GM21619 (cell line): ENCODE measurements at regions not wholly inside any gene's neighbourhood (a gene's known extent, or its start where the extent isn't known, plus 50 kb on each side); places are given as distances from the start of the nearest gene placed in this dataset.
"Not testable (repeated sequence)": the region's sequence is repeated elsewhere in the genome, so short reads cannot be mapped to it uniquely, and the experiment has no call there.

ENCODE experiments used
- ATAC-seq: cut with Tn5 transposase; IDR thresholded peaks from one replicate; pipeline ENCODE4 v1.9.1; 2021; ENCODE audit not compliant: unreplicated experiment

DNA sequence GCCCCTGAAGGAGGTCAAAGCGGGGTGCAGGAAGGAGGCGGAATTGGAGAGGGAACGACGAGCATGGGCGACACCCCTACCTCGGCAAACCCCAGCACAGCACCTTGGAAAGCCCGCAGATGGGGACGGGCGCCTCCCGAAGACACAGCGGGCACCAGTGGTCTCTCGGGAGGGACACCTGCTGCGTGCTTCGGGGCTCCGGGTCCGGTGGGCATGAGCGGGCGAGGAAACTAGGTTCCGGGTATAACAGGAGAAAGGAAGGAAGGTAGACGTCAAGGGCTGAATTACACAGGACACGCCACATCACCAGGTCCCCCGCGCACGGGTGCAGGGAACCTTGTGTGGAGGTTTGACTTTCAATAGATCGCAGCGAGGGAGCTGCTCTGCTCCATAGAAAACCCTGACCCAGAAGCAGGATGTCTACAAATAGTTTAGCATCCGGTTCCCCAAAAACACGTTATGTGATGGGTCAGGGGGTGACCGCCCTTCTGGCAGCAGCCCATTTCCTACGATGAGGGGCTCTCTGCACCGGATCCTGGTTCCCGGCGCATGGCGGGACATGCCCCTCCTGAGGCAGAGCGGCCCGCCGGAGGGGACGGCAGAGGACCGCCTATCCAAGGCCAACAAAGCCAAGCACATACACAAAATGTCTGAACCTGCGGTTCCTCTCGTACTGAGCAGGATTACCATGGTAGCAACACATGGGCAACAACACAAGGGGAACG is 196.9 kb downstream of the ALG10 start:
- ATAC-seq, result peak; percentile 17

DNA sequence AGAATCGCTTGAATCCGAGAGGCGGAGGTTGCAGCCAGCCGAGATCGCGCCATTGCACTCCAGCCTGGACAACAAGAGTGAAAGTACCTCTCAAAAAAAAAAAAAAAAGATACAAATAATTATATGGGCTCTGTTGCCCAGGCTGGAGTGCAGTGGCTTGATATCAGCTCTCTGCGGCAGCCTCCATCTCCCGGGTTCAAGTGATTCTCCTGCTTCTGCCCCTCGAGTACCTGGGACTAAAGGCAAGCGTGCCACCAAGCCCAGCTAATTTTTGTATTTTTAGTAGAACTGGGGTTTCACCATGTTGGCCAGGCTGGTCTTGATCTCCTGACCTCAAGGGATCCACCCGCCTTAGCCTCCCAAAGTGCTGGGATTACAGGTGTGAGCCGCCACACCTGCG is 197.8 kb downstream of the ALG10 start:
- not testable (repeated sequence) for ATAC-seq

DNA sequence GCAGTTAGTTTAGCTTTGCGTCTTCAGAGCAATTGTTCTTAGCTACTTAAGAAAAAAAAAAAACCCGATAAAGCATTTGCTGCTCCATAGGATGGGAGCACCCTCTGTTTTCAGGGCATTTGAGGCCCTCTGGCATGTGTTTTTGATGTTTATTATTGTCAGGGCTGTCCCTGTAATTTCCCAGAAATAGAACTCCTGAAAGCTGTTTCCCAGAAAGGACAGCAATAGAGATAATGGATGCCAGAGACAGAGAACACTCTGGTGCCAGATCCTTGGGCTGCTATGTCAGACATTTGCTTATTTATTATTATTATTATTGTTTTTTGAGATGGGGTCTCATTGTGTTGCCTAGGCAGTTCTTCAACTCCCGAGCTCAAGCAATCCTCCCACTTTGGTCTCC is 201.3 kb downstream of the ALG10 start:
- no peak for ATAC-seq

DNA sequence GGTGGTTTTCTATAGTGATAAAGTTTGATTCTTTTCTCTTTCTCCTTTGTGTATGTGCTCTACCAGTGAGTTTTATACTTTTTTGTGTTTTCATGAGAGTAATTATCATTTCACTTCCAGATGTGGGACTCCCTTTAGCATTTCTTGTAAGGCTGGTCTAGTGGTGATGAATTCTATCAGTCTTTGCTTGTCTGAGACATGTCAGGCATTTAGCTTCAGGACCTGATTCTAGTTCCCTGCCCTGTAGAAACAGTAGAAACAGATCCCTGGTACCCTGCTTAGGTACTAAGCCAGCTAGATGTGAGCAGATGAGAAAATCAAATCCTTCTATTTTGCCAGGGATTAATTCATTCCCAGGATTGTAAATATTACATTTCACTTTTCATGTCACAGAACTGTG is 203.7 kb downstream of the ALG10 start:
- ATAC-seq, result not testable (repeated sequence)

DNA sequence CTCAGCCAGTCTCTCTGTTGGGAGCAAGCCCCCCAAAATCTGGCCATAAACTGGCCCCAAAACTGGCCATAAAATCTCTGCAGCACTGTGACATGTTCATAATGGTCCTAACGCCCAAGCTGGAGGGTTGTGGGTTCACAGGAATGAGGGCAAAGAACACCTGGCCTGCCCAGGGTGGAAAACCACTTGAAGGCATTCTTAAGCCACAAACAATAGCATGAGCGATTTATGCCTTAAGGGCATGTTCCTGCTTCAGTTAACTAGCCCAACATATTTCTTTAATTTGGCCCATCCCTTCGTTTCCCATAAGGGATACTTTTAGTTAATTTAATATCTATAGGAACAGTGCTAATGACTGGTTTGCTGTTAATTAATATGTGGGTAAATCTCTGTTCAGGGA is 205.8 kb downstream of the ALG10 start:
- not testable (repeated sequence) for ATAC-seq

DNA sequence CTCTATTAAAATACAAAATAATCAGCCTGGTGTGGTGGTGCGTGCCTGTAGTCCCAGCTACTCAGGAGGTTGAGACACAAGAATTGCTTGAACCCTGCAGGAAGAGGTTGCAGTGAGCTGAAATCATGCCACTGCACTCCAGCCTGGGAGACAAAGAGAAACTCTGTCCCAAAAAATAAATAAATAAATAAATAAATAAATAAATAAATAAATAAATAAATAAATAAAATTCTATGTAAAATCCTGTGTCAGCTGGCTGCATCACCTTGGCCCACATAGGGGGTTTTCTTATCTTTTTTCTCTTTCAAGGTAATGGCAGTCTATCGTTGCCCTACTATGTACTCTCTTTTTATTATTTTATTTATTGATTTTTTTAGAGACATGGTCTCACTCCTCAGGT is 206.7 kb downstream of the ALG10 start:
- not testable (repeated sequence) for ATAC-seq

DNA sequence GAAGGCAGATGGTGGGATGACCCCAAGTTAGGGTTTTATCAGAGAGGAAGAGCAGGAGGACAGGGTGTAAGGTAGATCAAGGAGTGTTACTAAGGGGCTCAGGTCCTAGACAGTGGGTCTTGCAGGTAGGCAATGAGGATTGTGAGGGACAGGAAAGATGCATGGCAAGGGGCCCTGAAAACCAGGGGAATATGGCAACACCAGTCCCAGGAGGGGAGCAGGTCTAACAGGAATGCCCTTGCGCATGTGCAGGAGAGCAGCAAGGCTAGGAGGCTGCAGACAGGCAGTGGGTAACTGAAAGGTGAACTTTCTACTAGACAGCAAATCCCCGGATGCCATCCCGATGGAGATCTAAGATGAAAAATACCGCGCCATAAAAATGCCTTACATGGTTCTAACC is 211.3 kb downstream of the ALG10 start:
- no peak for ATAC-seq

DNA sequence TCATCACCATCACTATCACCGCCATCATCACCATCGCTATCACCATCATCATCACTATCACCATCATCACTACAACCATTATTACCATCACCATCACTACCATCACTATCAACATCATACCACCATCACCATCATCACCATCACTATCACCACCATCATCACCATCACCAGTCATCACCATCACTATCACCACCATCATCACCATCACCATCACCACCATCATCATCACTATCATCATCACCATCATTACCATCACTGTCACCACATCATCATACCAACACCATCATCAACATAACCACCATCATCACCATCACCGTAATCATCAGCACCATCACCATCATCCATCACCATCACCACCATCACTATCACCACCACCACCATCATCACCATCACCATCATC is 213.8 kb downstream of the ALG10 start:
- no peak for ATAC-seq

DNA sequence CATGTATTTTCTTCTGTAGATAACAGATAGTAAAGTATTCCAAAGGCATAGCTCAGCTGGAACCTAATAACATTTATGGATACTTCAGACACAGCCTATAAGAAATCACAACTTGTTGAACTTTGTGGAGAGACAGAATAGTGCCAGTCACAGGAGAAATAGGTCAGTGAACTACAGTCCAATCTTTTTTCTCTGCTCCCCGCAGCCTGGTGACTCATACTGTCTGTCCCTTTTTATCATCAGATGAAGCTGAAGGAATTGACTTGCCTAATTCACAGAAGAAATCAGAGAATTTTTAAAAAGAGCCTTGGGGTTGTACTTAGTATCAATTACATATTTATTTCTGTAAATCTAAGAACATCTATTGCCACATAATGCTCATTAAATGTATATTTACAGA is 222.3 kb downstream of the ALG10 start:
- ATAC-seq, result no peak

DNA sequence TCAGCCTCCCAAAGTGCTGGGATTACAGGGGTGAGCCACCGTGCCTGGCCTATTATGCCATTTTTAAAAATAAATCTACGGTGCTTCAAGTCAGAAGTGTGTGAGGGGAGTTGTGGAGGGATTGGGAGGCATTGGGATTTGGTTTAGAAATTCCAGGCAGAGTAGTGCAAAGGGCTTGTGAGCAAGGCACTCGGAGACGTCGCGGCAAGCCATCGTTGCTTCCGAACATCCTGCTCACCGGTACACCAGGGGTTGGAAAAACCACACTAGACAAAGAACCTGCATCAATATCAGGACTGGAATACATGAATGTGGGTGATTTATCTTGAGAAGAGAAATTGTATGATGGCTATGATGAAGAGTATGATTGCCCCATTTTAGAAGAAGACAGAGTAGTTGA is 227.0 kb downstream of the ALG10 start:
- ATAC-seq, result no peak

DNA sequence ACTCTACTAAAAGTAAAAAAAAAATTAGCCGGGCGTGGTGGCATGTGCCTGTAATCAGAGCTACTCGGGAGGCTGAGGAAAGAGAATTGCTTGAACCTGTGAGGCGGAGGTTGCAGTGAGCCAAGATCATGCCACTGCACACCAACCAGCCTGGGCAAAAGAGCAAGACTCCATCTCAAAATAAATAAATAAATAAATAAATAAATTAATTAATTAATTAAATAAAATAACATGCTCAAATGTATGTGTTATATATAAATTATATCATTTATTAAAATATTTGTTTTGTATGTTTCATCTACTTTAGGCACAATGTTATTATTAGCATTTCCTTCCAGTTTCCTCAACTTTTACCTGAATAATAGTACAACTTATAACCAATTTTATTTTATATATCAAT is 229.6 kb downstream of the ALG10 start:
- not testable (repeated sequence) for ATAC-seq

DNA sequence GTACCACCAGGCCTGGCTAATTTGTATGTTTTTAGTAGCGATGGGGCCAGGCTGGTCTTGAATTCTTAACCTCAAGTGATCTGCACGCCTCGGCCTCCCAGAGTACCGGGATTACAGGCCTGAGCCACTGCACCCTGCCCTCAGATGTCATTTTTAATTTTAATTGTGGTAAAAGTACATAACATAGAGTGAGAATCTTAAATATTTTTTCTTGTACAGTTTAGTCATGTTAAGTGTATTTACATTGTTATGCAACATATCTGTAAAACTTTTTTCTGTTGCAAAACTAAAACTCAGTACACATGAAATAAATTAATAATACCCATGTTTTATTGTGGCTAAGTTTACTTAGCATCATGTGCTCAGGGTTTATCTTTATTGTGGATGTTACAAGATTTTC is 231.4 kb downstream of the ALG10 start:
- no peak for ATAC-seq

DNA sequence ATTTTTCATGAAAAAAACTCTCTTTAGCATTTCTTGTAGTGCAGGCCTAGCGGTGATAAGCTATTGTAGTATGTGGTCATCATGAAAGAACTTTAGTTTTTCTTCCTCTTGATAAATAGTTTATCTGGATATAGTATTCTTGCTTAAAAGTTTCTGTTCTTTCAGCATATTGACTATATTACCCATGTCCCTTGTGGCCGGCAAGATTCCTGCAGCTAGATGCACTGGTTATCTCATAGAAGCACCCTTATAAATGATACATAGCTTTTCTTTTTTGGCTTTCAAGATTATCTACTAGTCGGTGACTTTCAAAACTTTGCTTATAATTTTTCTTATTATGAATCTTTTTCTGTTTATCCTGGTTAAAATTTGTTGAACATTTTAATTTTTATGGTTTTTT is 234.8 kb downstream of the ALG10 start:
- ATAC-seq, result no peak

DNA sequence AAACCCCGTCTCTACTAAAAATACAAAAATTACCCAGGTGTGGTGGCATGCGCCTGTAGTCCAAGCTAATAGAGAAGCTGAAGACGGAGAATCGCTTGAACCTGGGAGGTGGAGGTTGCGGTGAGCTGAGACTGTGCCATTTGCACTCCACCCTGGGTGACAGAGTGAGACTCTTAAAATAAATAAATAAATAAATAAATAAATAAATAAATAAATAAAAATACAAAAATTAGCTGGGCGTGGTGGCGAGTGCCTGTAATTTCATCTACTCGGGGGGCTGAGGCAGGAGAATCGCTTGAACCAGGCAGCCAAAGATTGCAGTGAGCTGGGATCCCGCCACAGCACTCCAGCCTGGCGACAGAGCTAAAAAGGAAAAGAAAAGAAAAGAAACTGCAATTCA is 239.8 kb downstream of the ALG10 start:
- not testable (repeated sequence) for ATAC-seq

DNA sequence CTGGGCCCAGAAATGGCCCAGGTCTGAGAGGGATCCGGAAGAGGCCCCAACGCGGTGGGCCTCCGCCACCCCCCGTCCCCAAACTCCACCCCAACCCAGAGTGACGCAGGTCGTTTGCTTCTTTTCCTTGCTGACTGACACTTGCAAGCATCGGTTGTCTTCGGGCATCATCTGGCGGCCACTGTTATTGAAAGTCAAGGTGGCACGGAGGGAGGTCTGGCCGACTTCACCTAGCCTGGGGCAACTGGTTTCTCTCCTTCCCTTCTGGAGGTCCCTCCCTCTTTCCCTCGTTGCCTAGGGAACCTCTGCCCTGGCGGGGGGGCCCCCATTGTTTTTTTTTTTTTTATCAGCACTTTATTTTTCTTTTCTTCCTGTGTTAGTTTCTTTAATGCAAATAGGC is 241.8 kb downstream of the ALG10 start:
- ATAC-seq, result no peak

DNA sequence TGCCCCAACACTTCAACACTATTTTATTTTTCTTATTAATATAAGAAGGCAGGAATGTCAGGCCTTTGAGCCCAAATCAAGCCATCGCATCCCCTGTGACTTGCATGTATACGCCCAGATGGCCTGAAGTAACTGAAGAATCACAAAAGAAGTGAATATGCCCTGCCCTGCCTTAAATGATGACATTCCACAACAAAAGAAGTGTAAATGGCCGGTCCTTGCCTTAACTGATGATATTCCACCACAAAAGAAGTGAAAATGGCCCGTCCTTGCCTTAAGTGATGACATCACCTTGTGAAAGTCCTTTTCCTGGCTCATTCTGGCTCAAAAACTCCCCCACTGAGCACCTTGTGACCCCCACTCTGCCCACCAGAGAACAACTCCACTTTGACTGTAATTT is 251.4 kb downstream of the ALG10 start:
- ATAC-seq, result not testable (repeated sequence)

DNA sequence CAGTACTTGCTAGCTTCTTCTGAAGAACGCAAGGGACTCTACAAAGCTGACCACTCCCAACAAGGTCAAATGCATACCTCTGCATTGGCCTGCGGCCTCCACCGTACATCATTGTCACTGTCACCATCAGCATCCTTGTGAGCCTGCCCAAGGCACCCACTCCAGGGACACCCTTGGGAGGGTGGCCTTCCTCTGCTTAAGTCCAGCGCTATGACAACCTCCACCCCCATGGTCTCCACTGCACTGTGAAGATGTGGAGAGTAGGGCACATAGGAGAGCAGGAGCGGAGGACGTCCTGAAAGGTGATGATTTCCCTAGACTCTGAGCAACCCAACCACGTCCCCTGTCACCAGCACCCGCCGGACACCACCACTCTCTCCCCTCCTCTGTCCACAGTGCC is 252.8 kb downstream of the ALG10 start:
- no peak for ATAC-seq

DNA sequence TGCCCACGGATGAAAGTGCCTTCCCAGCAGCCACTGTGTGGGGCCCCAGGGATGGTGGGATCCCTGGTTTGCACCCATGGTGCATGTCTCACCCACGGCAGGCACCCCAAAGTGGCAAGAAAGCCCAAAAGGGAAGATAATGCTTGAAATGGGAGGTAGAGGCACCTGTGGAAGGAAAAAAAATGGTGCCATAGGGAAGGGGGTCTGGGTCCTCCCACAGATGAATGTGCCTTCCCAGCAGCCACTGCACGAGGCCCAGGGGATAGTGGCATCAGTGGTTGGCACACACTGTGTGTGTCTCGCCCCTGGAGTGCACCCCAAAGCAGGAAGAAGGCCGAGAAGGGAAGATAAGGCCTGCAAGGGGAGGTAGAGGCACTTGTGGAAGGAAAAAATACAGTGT is 264.2 kb downstream of the ALG10 start:
- ATAC-seq, result no peak

DNA sequence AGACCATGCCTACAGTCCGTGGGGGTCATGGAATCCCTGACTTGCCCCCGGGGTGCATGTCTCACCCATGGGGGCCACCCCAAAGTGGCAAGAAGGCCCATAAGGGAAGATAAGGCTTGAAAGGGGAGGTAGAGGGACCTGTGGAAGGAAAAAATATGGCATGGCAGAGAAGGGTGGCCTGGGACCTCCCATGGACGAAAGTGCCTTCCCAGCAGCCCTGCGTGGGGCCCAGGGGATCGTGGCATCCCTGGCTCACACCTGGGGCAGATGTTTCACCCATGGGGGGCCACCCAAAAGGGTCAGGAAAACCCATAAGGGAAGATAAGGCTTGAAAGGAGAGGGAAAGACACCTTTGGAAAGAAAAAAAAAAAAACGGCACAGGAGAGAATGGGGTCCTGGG is 264.6 kb downstream of the ALG10 start:
- no peak for ATAC-seq

DNA sequence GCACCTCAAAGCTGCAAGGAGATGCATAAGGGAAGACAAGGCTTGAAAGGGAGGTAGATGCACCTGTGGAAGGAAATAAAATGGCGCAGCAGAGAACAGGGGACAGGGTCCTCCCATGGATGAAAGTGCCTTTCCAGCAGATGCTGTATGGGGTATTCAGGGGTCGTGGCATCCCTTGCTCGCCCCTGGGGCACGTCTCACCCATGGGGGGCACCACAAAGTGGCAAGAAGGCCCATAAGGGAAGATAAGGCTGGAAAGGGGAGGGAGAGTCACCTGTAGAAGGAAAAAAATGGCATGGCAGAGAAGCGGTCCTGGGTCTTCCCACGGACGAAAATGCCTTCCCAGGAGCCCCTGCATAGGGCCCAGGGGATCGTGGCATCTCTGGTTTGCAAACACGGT is 265.1 kb downstream of the ALG10 start:
- ATAC-seq, result no peak

DNA sequence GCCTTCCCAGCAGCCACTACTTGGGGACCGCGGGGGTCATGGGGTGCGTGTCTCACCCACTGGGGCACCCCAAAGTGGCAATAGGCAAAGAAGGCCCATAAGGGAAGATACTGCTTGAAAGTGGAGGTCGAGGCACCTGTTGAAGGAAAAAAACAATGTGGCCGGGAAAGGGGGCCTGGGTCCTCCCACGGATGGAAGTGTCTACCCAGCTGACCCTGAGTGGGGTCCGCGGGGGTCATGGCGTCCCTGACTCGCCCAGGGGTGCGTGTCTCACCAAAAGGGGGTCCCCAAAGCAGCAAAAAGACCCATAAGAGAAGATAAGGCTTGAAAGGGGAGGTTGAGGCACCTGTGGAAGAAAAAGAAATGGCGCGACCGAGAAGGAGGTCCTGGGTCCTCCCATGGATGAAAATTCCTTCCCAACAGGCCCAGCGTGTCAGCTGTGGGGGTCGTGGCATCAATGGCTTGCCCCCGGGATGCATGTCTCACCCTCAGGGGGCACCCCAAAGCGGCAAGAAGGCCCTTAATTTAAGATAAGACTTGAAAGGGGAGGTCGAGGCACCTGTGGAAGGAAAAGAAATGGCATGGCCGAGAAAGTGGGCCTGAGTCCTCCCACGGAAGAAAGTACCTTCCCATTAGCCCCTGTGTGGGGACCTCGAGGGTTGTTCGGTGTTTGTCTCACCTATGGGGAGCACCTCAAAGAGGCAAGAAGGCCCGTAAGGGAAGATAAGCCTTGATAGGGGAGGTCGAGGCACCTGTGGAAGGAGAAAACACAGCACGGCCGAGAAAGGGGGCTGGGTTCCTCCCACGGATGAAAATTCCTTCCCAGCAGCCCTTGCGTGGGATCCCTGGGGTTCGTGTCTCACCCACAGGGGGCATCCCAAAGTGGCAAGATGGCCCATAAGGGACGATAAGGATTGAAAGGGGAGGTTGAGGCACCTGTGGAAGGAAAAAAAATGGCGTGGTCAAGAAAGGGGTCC is 266.0 kb downstream of the ALG10 start:
- ATAC-seq, result no peak

DNA sequence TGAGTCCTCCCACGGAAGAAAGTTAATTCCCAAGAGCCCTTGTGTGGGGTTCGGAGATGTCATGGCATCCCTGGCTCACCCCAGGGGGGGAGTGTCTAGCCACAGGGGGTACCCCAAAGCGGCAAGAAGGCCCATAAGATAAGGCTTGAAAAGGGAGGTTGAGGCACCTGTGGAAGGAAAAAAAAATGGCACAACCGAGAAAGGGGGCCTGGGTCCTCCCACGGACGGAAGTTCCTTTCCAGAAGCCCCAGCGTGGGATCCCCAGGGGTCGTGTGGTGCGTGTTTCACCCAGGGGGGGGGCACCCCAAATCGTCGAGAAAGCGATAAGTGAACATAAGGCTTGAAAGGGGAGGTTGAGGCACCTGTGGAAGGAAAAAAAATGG is 266.7 kb downstream of the ALG10 start:
- no peak for ATAC-seq
